ENCODE measurements at regions not wholly inside any gene's neighbourhood (a gene's known extent, or its start where the extent isn't known, plus 50 kb on each side); places are given as distances from the start of the nearest gene placed in this dataset.

DNA sequence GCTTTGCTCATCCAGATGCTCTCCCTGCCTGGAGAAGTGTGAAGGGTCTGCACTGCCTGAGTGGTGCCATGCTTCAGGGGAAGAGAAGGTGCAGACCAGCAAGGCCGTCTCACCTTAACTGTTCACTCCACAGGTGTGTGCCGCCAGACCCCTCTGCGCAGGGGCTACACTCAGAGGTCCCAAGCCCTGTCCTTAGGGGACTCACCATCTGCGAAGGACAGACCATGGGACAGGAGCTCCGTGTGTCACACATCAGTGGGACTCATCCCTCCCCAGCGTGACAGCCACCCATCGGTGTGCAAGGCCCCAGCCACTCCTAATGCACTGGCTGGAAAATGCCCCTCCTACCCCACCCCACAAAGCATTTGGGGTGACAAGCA lies 142.9 kb downstream of the OLFM1 start:
- no peak for TF ChIP-seq EZH2 (IDR thresholded peaks at IDR 0.05; ENCODE audit: borderline replicate concordance, insufficient read depth, low read depth, low read length, poor library complexity, severe bottlenecking)
- TF ChIP-seq, protein P1, sequence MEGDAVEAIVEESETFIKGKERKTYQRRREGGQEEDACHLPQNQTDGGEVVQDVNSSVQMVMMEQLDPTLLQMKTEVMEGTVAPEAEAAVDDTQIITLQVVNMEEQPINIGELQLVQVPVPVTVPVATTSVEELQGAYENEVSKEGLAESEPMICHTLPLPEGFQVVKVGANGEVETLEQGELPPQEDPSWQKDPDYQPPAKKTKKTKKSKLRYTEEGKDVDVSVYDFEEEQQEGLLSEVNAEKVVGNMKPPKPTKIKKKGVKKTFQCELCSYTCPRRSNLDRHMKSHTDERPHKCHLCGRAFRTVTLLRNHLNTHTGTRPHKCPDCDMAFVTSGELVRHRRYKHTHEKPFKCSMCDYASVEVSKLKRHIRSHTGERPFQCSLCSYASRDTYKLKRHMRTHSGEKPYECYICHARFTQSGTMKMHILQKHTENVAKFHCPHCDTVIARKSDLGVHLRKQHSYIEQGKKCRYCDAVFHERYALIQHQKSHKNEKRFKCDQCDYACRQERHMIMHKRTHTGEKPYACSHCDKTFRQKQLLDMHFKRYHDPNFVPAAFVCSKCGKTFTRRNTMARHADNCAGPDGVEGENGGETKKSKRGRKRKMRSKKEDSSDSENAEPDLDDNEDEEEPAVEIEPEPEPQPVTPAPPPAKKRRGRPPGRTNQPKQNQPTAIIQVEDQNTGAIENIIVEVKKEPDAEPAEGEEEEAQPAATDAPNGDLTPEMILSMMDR (IDR thresholded peaks at IDR 0.05), result no peak
